AG04449 (cell line): ENCODE measurements at regions not wholly inside any gene's neighbourhood (a gene's known extent, or its start where the extent isn't known, plus 50 kb on each side); places are given as distances from the start of the nearest gene placed in this dataset.
"Not testable (repeated sequence)": the region's sequence is repeated elsewhere in the genome, so short reads cannot be mapped to it uniquely, and the experiment has no call there.

Source experiments
- CTCF ChIA-PET: fragments of 350-600 bp; formaldehyde crosslinking; extraction: SDS; loops from one replicate; lab custom pipeline; 2021; ENCODE audit warnings: antibody characterized with exemption; lab: Yijun Ruan, JAX
- POLR2A ChIA-PET: fragments of 400-600, 350-600 bp; formaldehyde crosslinking; extraction: SDS; loops from one replicate; lab custom pipeline; 2020; ENCODE audit warnings: antibody characterized with exemption, inconsistent platforms; lab: Yijun Ruan, JAX
- DNase-seq: peaks from one replicate; pipeline ENCODE4 v3.0.0-alpha.2; 2010; ENCODE audit warnings: low read depth, low spot score
- H3K4me3 ChIP-seq: 2 replicates; pipeline ENCODE4 v1.5.1; 2011; ENCODE audit warnings: low read depth, mild to moderate bottlenecking, control low read depth, low read length

DNA sequence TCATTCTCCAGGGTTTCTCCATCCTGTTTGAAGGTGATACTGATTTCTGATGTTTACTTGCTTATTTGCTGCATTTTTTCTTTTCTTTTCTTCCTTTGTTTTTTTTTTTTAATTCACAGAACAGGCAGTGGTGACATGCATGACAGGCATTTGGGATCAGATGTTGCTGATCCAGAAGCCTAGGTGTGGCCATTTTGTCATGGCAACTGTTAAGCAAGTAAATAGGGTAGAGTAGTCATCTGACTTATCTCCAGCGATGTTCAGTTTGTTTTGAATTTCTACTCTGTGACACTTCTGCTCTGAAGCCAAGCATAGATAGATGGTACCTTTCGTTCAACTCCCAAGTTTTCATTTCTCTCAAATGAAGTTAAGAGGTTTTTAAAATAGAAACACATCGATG lies 74.9 kb upstream of the FAM72C start:
- DNase-seq, CTCF ChIA-PET, POLR2A ChIA-PET, H3K4me3 ChIP-seq: not testable (repeated sequence)

DNA sequence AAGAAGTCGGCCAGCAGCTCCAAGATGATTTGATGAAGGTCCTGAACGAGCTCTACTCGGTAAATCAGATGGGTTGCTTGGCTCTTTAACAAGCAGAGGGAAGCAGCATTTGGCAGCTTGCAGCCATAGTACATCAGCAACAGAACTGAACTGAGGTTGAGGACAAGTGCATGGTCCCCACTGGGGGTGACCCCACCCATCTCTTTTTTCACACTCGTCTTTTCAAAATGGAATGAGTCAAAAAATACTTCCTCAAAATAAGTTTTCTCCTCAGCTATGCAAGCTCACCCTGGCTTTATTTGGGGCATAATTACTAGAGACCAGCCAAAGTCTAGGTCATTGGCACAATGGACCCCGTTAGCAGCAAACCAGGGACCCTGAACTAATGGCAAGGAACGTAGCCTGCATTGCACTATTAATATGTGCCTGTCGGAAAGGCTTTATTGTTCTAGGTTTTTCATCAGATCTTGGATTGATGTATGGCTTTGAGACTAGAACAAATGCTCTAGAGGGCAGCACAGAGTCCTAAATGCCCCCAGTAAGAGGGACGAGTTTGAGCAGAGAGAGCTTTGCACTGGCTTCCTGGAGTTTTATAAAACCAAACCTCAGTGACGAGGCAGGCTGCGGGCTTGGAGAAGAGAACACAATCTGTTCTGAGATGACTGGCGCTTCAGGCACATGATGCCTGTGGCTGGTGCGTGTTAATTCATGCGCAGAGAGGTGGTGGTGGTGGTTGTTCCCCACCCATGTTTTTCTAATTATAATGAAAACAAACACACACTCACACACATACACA lies 74.2 kb upstream of the FAM72C start:
- POLR2A ChIA-PET, CTCF ChIA-PET, H3K4me3 ChIP-seq: not testable (repeated sequence)
- peak; percentile 3 for DNase-seq

- H3K4me3 ChIP-seq, CTCF ChIA-PET, POLR2A ChIA-PET, DNase-seq: not testable (repeated sequence)
Measured at GRCh38 chr1:144042251-144042650, 70.5 kb upstream of the FAM72C start.

DNA sequence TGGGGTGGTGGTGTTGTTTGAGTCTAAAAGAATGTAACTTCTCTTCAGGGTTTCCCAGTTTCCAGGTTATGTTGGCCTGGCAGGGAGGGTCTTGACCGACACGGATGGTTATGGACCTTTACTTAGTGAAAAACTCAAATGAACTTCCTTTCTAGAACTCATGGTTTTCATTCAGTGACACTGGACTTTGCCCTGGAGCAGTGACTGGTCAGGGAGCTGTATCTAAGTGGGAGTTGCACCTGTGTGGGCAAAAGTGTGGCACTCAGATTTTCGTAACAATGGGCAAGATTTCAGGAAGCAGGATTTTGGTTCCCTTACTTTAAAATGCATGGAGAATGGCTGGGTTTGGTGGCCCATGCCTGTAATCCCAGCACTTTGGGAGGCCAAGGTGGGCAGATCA lies 68.5 kb upstream of the FAM72C start:
- POLR2A ChIA-PET, DNase-seq, CTCF ChIA-PET, H3K4me3 ChIP-seq: not testable (repeated sequence)

- H3K4me3 ChIP-seq, DNase-seq, CTCF ChIA-PET, POLR2A ChIA-PET: not testable (repeated sequence)
Measured at GRCh38 chr1:144034045-144034444, 62.3 kb upstream of the FAM72C start.

- DNase-seq, POLR2A ChIA-PET, CTCF ChIA-PET: not testable (repeated sequence)
Measured at GRCh38 chr1:144031550-144031949, 59.8 kb upstream of the FAM72C start.

GRCh38 chr1:144026022-144026421 lies 54.2 kb upstream of the FAM72C start:
- DNase-seq, POLR2A ChIA-PET, H3K4me3 ChIP-seq, CTCF ChIA-PET: not testable (repeated sequence)

More at GRCh38 chr1:144031550-144031949, 59.8 kb upstream of the FAM72C start:
- H3K4me3 ChIP-seq = not testable (repeated sequence)

DNA sequence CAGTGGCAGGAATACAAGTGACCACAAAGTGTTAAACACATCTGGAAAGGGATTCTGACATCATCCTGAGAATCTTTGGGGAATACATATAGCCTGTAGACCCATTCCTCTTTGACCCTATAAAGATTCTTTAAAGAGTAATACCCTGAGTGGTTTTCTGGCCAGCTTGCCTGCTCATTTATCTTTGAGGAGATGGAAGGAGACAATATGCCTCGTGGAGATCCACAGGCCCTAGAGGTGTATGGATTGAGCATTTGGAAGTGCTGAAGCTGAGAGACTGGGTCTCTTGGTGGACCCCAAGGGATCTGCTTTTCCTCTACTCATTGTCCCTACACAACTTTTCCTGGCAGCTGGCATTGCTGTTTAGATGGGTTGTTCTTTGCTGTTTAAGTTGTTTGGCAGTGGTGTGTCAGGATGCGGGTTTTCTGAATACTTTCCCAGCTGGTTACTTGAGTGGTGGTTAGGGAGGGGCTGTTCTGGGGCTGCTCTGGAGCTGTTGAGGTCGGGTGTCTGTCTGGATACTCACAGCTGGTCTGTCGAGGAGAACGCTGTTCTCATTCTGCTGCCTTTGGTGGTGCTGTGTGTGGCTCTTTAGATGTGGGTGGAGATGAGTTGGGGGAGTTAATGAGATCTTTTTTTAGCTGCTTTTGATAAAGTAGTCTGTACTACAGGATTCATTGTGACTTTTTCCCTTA lies 50.1 kb upstream of the FAM72C start:
- CTCF ChIA-PET = not testable (repeated sequence)

More for the DNA sequence above, 50.1 kb upstream of the FAM72C start:
- DNase-seq, H3K4me3 ChIP-seq, POLR2A ChIA-PET: not testable (repeated sequence)
